ENCODE measurements at regions not wholly inside any gene's neighbourhood (a gene's known extent, or its start where the extent isn't known, plus 50 kb on each side); places are given as distances from the start of the nearest gene placed in this dataset.
A peak's percentile ranks its signal among the peaks of the same experiment; 100 is the strongest.

- Histone ChIP-seq H4K8ac (replicated peaks; ENCODE audit: insufficient read length, low read depth, low read length) (no peak overlapping the region), H3K79me2 (ENCODE audit: insufficient read depth, low read length) (no peaks in the 10 kb centered on the region), H3K4me2 (ENCODE audit: insufficient read depth, insufficient read length, low read length) (no peak overlapping the region), H3K27me3 (ENCODE audit: insufficient read depth, low read length) (no peaks in the 10 kb centered on the region), H3K79me1 (ENCODE audit: insufficient read depth, low read depth, low read length, poor library complexity, severe bottlenecking) (no peaks in the 10 kb centered on the region), H3K27ac (ENCODE audit: insufficient read length, low read depth, low read length) (no peak overlapping the region), H2AK5ac (ENCODE audit: insufficient read length, low read length) (no peak overlapping the region), H3K9me3 (ENCODE audit: control insufficient read depth, low read depth, low read length) (no peaks in the 10 kb centered on the region), H3K23ac (ENCODE audit: insufficient read length, low read depth, low read length) (no peak overlapping the region), H2BK15ac (ENCODE audit: low read depth, low read length) (no peak overlapping the region), H3K23me2 (ENCODE audit: insufficient read length, low read depth, low read length, poor library complexity, severe bottlenecking) (no peaks in the 10 kb centered on the region), H2BK12ac (ENCODE audit: insufficient read length, low read depth, low read length) (no peak overlapping the region), H4K20me1 (ENCODE audit: control insufficient read depth, insufficient read depth, insufficient read length) (no peaks in the 10 kb centered on the region), H3T11ph (ENCODE audit: low read length) (no peak overlapping the region), H4K5ac (ENCODE audit: insufficient read length, low read depth, low read length) (no peak overlapping the region), H3K56ac (ENCODE audit: insufficient read length, low read depth, low read length) (no peak overlapping the region), H2BK5ac (ENCODE audit: insufficient read length, low read length) (no peak overlapping the region), H3K18ac (ENCODE audit: insufficient read length, low read depth, low read length) (no peak overlapping the region), H4K91ac (ENCODE audit: insufficient read length, low read depth, low read length) (no peak overlapping the region), H3K4me1 (ENCODE audit: insufficient read depth, low read length) (no peaks in the 10 kb centered on the region), H3K14ac (ENCODE audit: insufficient read depth, low read length) (no peak overlapping the region), H2AFZ (ENCODE audit: low read length) (no peak overlapping the region), H2BK120ac (ENCODE audit: low read depth, low read length, poor library complexity, severe bottlenecking) (no peak overlapping the region), H3K4ac (ENCODE audit: low read depth, low read length) (no peak overlapping the region), H3K9ac (ENCODE audit: extremely low read depth, insufficient read length, low read length) (no peak overlapping the region), H2BK20ac (ENCODE audit: low read depth, low read length, poor library complexity, severe bottlenecking) (no peak overlapping the region)
- DNase-seq, result no peak
- Mint-ChIP-seq H3K27ac (peak overlapping the region in 1 of 3 experiments; percentile 3; a peak in 1 of 7 replicates), H3K4me3 (no peak overlapping the region), H3K9me3 (peaks cover 11 to 19% of the 10 kb centered on the region in 2 experiments; a peak in 4 of 5 replicates), H3K36me3 (ENCODE audit: insufficient read depth in 1 of 3, low read depth in 3 of 3) (peaks cover 0 to 20% (median 6%) of the 10 kb centered on the region in 3 experiments; a peak in 5 of 7 replicates), H3K27me3 (ENCODE audit: low read depth) (peaks cover 1% of the 10 kb centered on the region; the same call in 1 of the 2 replicates), H3K4me1 (peaks cover 3 to 7% of the 10 kb centered on the region in 2 experiments; a peak in 2 of 4 replicates)
- TF ChIP-seq CTCF (conservative IDR thresholded peaks at IDR 0.05), result no peak
- WGBS (ENCODE audit: extremely low coverage, insufficient read length, low lambda C conversion rate), result no CpG with 5 or more reads among the region's 4 CpGs
Observed at GRCh38 chr5:10069637-10070313, 179.9 kb downstream of the ATPSCKMT start.
